GM18867 (cell line): ENCODE measurements at regions not wholly inside any gene's neighbourhood (a gene's known extent, or its start where the extent isn't known, plus 50 kb on each side); places are given as distances from the start of the nearest gene placed in this dataset.
"Not testable (repeated sequence)": the region's sequence is repeated elsewhere in the genome, so short reads cannot be mapped to it uniquely, and the experiment has no call there.

ENCODE experiments used
- ATAC-seq: cut with Tn5 transposase; IDR thresholded peaks from one replicate; pipeline ENCODE4 v1.9.1; 2021; ENCODE audit warnings: mild to moderate bottlenecking, moderate library complexity; ENCODE audit not compliant: unreplicated experiment

DNA sequence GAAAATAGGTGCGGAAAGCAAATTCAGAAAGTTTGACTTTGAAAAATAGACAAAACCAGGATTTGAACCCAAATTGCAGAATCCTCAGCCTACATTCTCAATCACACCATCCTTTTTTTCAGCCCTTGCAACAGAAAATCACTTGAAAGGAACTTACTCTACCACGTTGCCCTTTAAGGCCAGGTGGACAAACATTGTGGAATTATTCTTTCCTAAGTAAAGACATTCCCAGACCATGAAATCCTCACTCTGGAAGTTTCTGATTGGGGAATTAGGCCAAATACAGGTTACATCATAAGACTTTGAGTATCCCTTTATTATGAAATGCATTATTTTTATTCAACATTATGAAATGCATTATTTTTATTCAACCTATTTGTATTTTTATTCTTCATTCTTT, 259.4 kb downstream of the RAD51AP2 start:
- no peak for ATAC-seq

- ATAC-seq, result no peak
Measured at GRCh38 chr2:17257189-17257909, 260.9 kb downstream of the RAD51AP2 start.

DNA sequence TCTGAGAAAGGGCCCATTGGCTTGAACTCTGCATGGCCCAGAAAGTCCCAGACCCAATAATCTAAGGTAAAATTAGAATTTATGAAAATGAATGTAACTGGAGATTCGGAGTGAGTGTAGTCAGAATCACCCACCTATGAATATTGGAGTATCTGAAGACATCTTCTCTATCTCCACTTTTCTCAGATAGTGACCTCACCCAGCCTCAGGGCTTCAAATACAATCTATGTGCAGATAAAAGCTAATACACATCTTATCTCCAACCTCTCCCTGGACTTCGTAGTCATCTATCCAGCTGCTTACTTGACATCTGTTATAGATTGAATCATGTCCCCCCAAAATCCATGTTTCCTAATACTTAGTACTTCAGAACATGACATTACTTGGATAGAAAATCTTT, 263.2 kb downstream of the RAD51AP2 start:
- ATAC-seq, result no peak

GRCh38 chr2:17254421-17254820, 263.8 kb downstream of the RAD51AP2 start:
- ATAC-seq, result no peak

- no peak for ATAC-seq
Measured at GRCh38 chr2:17252258-17252657, 266.0 kb downstream of the RAD51AP2 start.

GRCh38 chr2:17251171-17251570, 267.1 kb downstream of the RAD51AP2 start:
- ATAC-seq, result no peak

DNA sequence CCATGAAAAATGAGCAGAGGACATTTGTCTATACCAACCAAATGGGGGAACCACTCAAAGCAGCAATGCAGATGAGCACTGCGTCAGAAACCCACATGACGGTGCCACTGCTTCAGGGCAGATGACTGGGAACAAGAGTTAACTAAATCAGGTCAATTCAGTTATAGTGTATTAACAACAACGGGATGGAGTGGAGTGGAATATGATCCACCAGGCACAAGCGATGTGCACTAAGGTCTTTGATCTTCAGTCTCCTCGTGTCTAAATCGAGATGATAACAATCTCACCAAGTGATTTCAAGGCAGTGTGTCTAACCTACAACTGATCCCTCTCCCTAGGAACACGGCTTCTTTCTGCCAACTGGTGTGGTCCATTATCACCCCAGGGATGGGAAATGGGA, 269.0 kb downstream of the RAD51AP2 start:
- no peak for ATAC-seq

DNA sequence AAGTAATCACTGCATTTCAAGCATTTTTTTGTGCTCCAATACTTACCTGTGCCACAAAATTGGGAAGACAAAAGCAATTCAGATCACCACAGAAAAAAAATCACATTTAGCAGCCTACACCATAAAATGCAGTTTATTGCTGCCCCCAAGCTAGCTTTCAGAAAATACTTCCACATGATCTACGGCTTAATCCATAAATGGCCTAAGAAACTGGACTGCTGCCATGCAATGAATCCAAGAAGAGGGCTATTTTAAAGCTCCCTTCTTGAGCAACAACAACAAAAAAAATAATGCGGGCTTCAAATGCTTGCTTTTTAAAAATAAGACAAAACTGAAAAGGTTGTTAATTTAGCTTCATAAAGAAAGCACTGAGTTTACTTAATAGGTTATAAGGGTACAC, 272.3 kb downstream of the RAD51AP2 start:
- no peak for ATAC-seq

DNA sequence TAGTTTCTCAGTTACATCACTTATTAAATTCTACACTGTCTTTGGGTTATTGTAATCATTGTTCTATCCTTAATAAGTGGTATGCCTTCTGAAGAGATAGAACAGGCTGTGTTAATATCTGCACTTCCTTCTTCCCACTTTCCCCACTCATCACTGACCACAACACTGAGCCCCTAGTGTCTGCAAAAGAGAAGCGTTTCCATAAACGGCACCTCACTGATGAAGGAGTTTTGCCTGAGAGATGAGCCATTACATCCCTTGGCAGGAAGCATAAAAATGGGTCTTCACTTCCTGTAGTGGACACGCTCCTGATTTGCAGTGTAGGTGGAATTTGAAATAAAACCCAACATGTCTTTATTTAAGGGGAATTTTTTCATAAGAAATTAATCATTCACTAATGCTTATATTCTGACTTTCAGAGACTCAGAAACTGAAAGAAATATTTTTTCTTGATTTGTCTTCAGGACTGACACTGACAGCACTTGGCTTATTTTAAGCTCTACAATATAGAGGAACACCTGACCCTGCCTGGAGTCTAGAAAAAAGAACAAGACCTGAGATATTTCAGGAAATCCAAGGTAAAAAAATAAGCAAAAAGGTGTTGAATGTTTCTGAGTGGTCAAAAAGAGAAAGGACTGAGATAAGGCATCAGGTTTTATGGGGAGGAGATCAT, 275.3 kb downstream of the RAD51AP2 start:
- no peak for ATAC-seq

- no peak for ATAC-seq
Measured at GRCh38 chr2:17239550-17239949, 278.7 kb downstream of the RAD51AP2 start.

GRCh38 chr2:17235167-17235566, 283.1 kb downstream of the RAD51AP2 start:
- ATAC-seq, result no peak

GRCh38 chr2:17232776-17233556, 285.3 kb downstream of the RAD51AP2 start:
- ATAC-seq, result no peak

DNA sequence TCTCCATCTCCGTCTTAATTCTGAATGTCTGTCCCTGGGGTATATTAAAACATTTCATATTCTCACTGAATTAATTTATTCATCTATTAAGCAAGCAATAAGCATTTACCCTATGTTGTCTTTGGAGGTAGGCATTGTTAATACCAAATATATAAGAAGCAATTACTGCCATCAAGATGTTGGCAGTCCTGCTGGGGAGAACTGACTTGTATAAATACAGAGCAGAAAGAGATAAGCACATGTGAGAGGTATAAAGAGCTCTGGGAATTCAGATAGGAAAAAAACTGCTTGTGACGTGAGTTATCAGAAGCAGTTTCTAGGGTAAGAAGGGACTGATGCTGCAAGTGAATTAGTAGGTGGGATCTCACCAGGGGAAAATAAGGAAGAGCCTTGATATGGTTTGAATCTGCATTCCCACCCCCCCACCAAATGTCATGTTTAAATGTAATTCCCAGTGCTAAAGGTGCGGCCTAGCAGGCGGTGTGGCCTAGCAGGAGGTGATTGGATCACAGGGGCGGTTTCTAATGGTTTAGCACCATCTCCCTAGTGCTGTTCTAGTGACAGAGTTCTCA, 286.8 kb downstream of the RAD51AP2 start:
- no peak for ATAC-seq

DNA sequence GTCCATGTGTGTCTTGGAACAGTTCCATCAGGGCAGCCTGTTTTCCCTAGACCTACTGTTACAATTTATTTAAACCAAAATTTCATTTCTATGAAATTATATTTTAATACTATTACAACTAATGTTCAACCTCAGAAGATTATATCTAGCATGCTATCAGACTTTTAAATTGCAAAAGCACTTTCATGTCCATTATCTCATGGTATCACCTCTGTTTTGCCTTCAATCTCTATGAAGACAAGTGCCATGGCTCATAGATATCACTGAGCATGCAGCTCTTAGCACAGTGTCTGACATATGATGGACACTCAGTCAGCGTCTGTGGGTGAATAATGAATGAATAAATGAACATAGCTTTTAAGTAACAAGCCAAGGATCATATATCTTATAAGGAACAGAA, 288.8 kb downstream of the RAD51AP2 start:
- no peak for ATAC-seq

GRCh38 chr2:17228461-17228860, 289.8 kb downstream of the RAD51AP2 start:
- no peak for ATAC-seq

DNA sequence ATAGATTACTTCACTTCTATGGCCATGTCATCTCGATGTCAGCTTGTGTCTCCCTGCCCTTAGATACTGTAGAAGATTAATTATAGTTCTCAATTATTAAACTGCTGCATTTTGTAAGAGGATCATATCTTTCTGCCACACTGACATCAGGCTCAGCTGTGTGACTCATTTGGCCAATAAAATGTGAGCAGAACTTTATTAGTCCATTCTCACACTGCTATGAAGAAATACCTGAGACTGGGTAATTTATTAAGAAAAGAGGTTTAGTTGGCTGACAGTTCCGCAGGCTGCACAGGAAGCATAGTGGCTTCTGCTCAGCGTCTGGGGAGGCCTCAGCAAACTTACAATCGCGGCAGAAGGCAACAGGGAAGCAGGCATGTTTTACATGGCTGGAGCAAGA, 290.4 kb downstream of the RAD51AP2 start:
- no peak for ATAC-seq

DNA sequence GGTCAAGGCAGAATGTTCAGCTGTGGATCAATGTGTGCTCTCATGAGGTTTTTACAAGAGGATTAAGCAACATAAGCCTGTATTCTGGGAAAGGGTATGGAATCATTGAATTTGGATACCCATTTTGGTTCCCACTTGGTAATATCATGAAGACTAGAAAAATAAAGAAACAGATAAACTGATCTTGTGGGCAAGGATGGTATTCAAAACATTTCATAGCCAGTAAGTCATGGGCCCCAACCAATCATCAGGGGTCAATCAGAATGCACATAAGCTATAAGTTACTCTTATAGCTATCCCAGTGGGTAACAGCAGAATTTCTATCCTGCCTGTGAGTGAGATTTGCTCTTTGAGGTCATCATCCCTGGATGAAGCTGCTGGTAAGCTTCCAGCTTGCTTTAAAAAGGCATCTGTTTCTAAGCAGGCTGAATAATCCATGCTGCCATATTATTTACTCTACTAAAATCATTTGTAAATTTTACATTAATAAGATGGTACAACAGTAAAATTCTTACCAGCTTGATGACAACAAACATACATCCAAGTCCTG, 291.2 kb downstream of the RAD51AP2 start:
- no peak for ATAC-seq

- no peak for ATAC-seq
Measured at GRCh38 chr2:17223211-17223610, 295.0 kb downstream of the RAD51AP2 start.

GRCh38 chr2:17208511-17208910, 309.7 kb downstream of the RAD51AP2 start:
- ATAC-seq, result no peak

DNA sequence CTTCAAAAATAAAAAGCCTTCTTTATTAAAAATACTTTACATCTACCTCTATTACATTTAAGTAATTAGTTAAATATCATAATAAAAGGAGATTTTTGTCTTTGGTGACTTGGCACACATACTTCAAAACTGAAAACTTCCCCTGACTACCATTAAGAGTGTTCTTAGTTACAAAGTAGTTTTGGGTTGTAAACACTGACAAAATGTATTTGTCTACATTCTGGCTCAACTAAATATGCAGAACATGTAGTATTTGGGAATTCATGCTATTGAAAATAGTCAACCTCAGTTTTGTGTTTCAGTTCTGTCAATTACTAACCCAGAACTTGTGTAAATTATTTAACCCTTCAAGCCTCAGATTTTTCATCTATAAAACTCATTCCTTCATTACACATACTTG, 311.5 kb downstream of the RAD51AP2 start:
- ATAC-seq, result no peak

DNA sequence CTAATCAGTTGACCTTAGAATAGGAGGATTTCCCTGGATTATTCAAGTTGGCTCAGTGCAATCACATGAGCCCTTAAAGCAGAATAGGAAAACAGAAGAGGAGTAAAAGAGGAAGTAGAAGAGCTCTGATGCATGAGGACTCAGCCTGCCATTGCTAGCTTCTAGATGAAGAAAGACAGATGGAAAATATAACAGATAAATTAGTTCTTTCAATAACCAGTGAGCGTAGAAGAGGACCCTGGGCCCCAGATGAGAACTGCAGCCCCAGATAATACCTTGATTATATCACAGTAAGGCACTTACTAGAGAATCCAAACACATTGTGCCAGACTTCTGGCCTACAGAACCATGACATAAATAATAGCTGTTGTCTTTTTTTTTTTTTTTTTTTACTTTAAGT, 314.0 kb downstream of the RAD51AP2 start:
- ATAC-seq, result not testable (repeated sequence)
